IMR-90 (cell line): ENCODE measurements at regions not wholly inside any gene's neighbourhood (a gene's known extent, or its start where the extent isn't known, plus 50 kb on each side); places are given as distances from the start of the nearest gene placed in this dataset.
"Not testable (repeated sequence)": the region's sequence is repeated elsewhere in the genome, so short reads cannot be mapped to it uniquely, and the experiment has no call there.

ENCODE experiments used
- BHLHE40 ChIP-seq: fragments of 150-350 bp; IDR thresholded peaks from 2 replicates; pipeline ENCODE4 v1.6.1; 2016; ENCODE audit warnings: mild to moderate bottlenecking, low read depth, low read length
- CHD1 ChIP-seq: IDR thresholded peaks from 2 replicates; pipeline ENCODE4 v1.6.1; 2012; ENCODE audit warnings: low read depth, low read length, improper control_type of control experiment
- CTCF ChIP-seq: conservative IDR thresholded peaks from 2 replicates; pipeline ENCODE4 v1.5.1; 2012; ENCODE audit warnings: mild to moderate bottlenecking, low read depth, low read length, improper control_type of control experiment
- MAFK ChIP-seq: IDR thresholded peaks from 2 replicates; pipeline ENCODE4 v1.6.1; 2012; ENCODE audit warnings: low read depth, low read length, improper control_type of control experiment
- MXI1 ChIP-seq: IDR thresholded peaks from 2 replicates; pipeline ENCODE4 v1.6.1; 2012; ENCODE audit warnings: low read depth, mild to moderate bottlenecking, low read length, moderate library complexity, borderline replicate concordance
- NFE2L2 ChIP-seq: fragments of 150-350 bp; IDR thresholded peaks from 2 replicates; pipeline ENCODE4 v1.6.1; 2016; ENCODE audit warnings: low read depth, mild to moderate bottlenecking, low read length
- POLR2A ChIP-seq: IDR thresholded peaks from 2 replicates; pipeline ENCODE4 v1.6.1; 2012; ENCODE audit warnings: mild to moderate bottlenecking, low read depth, low read length
- RAD21 ChIP-seq: IDR thresholded peaks from 2 replicates; pipeline ENCODE4 v1.6.1; 2012; ENCODE audit warnings: low read length, improper control_type of control experiment
- RFX5 ChIP-seq: IDR thresholded peaks from 2 replicates; pipeline ENCODE4 v1.8.0; 2012; ENCODE audit warnings: low read depth, mild to moderate bottlenecking, low read length, moderate library complexity

GRCh38 chr11:134851503-134852224 lies 439.6 kb upstream of the B3GAT1 start:
- not testable (repeated sequence) for TF ChIP-seq CTCF, MAFK, NFE2L2, BHLHE40, POLR2A, RFX5, CHD1, MXI1, RAD21
